HEK293 (cell line): ENCODE measurements at regions not wholly inside any gene's neighbourhood (a gene's known extent, or its start where the extent isn't known, plus 50 kb on each side); places are given as distances from the start of the nearest gene placed in this dataset.
A peak's percentile ranks its signal among the peaks of the same experiment; 100 is the strongest.
"Not testable (repeated sequence)": the region's sequence is repeated elsewhere in the genome, so short reads cannot be mapped to it uniquely, and the experiment has no call there.

Source experiments
- CTCF ChIA-PET: fragments of 350-600 bp; formaldehyde crosslinking; extraction: SDS; loops from one replicate; lab custom pipeline; 2021; ENCODE audit warnings: antibody characterized with exemption; lab: Yijun Ruan, JAX
- POLR2A ChIA-PET: fragments of 300-600 bp; formaldehyde crosslinking; extraction: SDS; loops from one replicate; lab custom pipeline; 2020; ENCODE audit warnings: antibody characterized with exemption, inconsistent platforms; lab: Yijun Ruan, JAX
- H3K27ac ChIP-seq: fragments of 200-500 bp; sonication (Bioruptor generic); 2 replicates; pipeline ENCODE4 v1.5.1; 2014; ENCODE audit warnings: low read depth, low read length, control low read depth, inconsistent platforms; ENCODE audit errors: extremely low read depth
- H3K36me3 ChIP-seq, 2 experiments: fragments of 200-500 bp in 1 of 2; sonication (Bioruptor generic) in 1 of 2; 1 replicate in 1 of 2; 2 replicates in 1 of 2; pipeline ENCODE4 v1.5.1; 2014 to 2017; ENCODE audit warnings: inconsistent platforms in 2 of 2, low read length in 2 of 2; ENCODE audit not compliant: control insufficient read depth in 2 of 2, insufficient read depth in 1 of 2
- H3K4me1 ChIP-seq: fragments of 200-500 bp; sonication (Bioruptor generic); 2 replicates; pipeline ENCODE4 v1.5.1; 2014; ENCODE audit warnings: mild to moderate bottlenecking, low read length, inconsistent platforms; ENCODE audit not compliant: control insufficient read depth, insufficient read depth
- H3K4me3 ChIP-seq: 2 replicates; pipeline ENCODE4 v1.5.1; 2011; ENCODE audit warnings: low read depth, mild to moderate bottlenecking, control low read depth, low read length, moderate library complexity
- H3K9me3 ChIP-seq: fragments of 200-500 bp; sonication (Bioruptor generic); 2 replicates; pipeline ENCODE4 v1.5.1; 2014; ENCODE audit warnings: low read depth, low read length, inconsistent platforms; ENCODE audit not compliant: control insufficient read depth, insufficient read depth
- SCRT2 ChIP-seq: fragments of 450-650 bp; formaldehyde crosslinking; IDR thresholded peaks from 2 replicates; pipeline ENCODE4 v1.5.1; 2016; ENCODE audit warnings: missing biosample characterization, missing genetic modification characterization
- TSHZ1 ChIP-seq: fragments of 450-650 bp; formaldehyde crosslinking; IDR thresholded peaks from 2 replicates; pipeline ENCODE4 v1.5.1; 2016; ENCODE audit warnings: missing biosample characterization, missing genetic modification characterization, borderline replicate concordance
- ZBTB11 ChIP-seq: fragments of 450-650 bp; formaldehyde crosslinking; conservative IDR thresholded peaks from 2 replicates; pipeline ENCODE4 v1.5.1; 2016; ENCODE audit warnings: low read depth, missing biosample characterization, missing genetic modification characterization
- ZNF146 ChIP-seq: fragments of 450-650 bp; formaldehyde crosslinking; IDR thresholded peaks from 2 replicates; pipeline ENCODE4 v1.5.1; 2016; ENCODE audit warnings: missing biosample characterization, missing genetic modification characterization
- ZNF280D ChIP-seq: fragments of 450-650 bp; formaldehyde crosslinking; IDR thresholded peaks from 2 replicates; pipeline ENCODE4 v1.5.1; 2016; ENCODE audit warnings: missing biosample characterization, missing genetic modification characterization
- ZNF513 ChIP-seq: fragments of 450-650 bp; IDR thresholded peaks from 2 replicates; pipeline ENCODE4 v1.5.1; 2018; ENCODE audit warnings: missing biosample characterization, missing genetic modification characterization
- ZNF580 ChIP-seq: fragments of 450-650 bp; formaldehyde crosslinking; IDR thresholded peaks from 2 replicates; pipeline ENCODE4 v1.5.1; 2016; ENCODE audit warnings: missing biosample characterization, missing genetic modification characterization

- POLR2A ChIA-PET, H3K4me3 ChIP-seq, H3K9me3 ChIP-seq: not testable (repeated sequence)
- peak; percentile 72; the same call in 1 of the 2 replicates for TF ChIP-seq TSHZ1 (tag by site-specific recombination)
- peak; percentile 57 for TF ChIP-seq ZNF513 (tag by site-specific recombination)
- TF ChIP-seq, all 188 proteins: peak for 2; not testable (repeated sequence) for 186
- H3K36me3 ChIP-seq, H3K27ac ChIP-seq, CTCF ChIA-PET, H3K4me1 ChIP-seq: not testable (repeated sequence)
Observed at GRCh38 chr5:34221329-34222073, 178.5 kb upstream of the C1QTNF3 start.

GRCh38 chr5:34223158-34223557 is 180.1 kb upstream of the C1QTNF3 start:
- POLR2A ChIA-PET, result not testable (repeated sequence)

GRCh38 chr5:34230402-34230801 is 187.4 kb upstream of the C1QTNF3 start:
- CTCF ChIA-PET, H3K9me3 ChIP-seq, H3K27ac ChIP-seq, H3K4me3 ChIP-seq, H3K36me3 ChIP-seq, H3K4me1 ChIP-seq, POLR2A ChIA-PET: not testable (repeated sequence)

More at GRCh38 chr5:34223158-34223557, 180.1 kb upstream of the C1QTNF3 start:
- H3K36me3 ChIP-seq, CTCF ChIA-PET, H3K4me1 ChIP-seq, H3K27ac ChIP-seq: not testable (repeated sequence)
- TF ChIP-seq ZNF146 (peak; percentile 92), ZNF280D (tag by site-specific recombination) (peak; percentile 49; the same call in 1 of the 2 replicates), ZNF580 (0 out of 2 replicates have a peak, but pooled peaks have one; percentile 42)
- TF ChIP-seq, all 188 proteins: peak for 3; not testable (repeated sequence) for 185
- H3K9me3 ChIP-seq, H3K4me3 ChIP-seq: not testable (repeated sequence)

- Histone ChIP-seq H3K27ac (peak overlapping the region; percentile 24; the same call in 1 of the 2 replicates), H3K4me3 (peak overlapping the region; percentile 28)
- TF ChIP-seq SCRT2, result 0 out of 2 replicates have a peak, but pooled peaks have one; percentile 6
- TF ChIP-seq ZBTB11 (tag by site-specific recombination), result peak; percentile 90
- CTCF ChIA-PET, H3K36me3 ChIP-seq, POLR2A ChIA-PET, H3K4me1 ChIP-seq, H3K9me3 ChIP-seq: not testable (repeated sequence)
Observed at GRCh38 chr5:34243802-34244201, 200.8 kb upstream of the C1QTNF3 start.
